Right lobe of liver (tissue), 6 donors: ENCODE measurements at regions not wholly inside any gene's neighbourhood (a gene's known extent, or its start where the extent isn't known, plus 50 kb on each side); places are given as distances from the start of the nearest gene placed in this dataset.

Experiments used
- ATAC-seq, 4 donors: fragments of 200-7000 bp; cut with Tn5 transposase; one replicate each; pipeline ENCODE4 v1.9.1; 2020; ENCODE audit warnings: mild to moderate bottlenecking in 4 of 4, moderate library complexity in 4 of 4
- DNase-seq, 3 donors: peaks; one replicate each; pipeline ENCODE4 v3.0.0-alpha.2; 2020
- H3K27ac ChIP-seq, 3 donors: fragments of 200-600 bp; one replicate each; pipeline ENCODE4 v1.8.0; 2022
- H3K27me3 ChIP-seq, 2 donors: fragments of 200-600 bp; one replicate each; pipeline ENCODE4 v1.8.0; 2022
- H3K36me3 ChIP-seq, 4 donors: fragments of 200-600 bp; sonication (generic) in 1 of 4; one replicate each; pipeline versions ENCODE4 v1.5.1 to v1.8.0; 2017 to 2022; ENCODE audit warnings: control low read depth in 1 of 4
- H3K4me1 ChIP-seq, 4 donors: fragments of 200-600 bp; sonication (generic) in 1 of 4; one replicate each; pipeline versions ENCODE4 v1.5.1 to v1.8.0; 2017 to 2022; ENCODE audit warnings: control low read depth in 1 of 4
- H3K4me3 ChIP-seq, 3 donors: fragments of 200-600 bp; one replicate each; pipeline ENCODE4 v1.8.0; 2022
- H3K9me3 ChIP-seq, 4 donors: fragments of 200-600 bp; sonication (generic) in 1 of 4; one replicate each; pipeline versions ENCODE4 v1.5.1 to v1.8.0; 2017 to 2022; ENCODE audit warnings: control low read depth in 1 of 4
- POLR2A ChIP-seq: fragments of 450-650 bp; IDR thresholded peaks from one replicate; pipeline ENCODE4 v1.6.1; 2017; ENCODE audit warnings: antibody characterized with exemption, mild to moderate bottlenecking
- WGBS: methylation state at CpG from one replicate; pipeline ENCODE4 v1.1.6; 2018; ENCODE audit warnings: low coverage, low lambda C conversion rate; ENCODE audit not compliant: insufficient coverage; ENCODE audit errors: missing lambda C conversion rate; 5-methylcytosine and 5-hydroxymethylcytosine counted together
- intact Hi-C, 2 donors: fragments of 100-400 bp; cut with DNase I; formaldehyde crosslinking; loops; one replicate each; pipeline versions ENCODE4 v1.11.2 to v1.14.1; 2022
- TF ChIP-seq, protein P1 (sequence below), 4 donors: fragments of 200-600 bp in 3 of 4; fragments of 450-650 bp in 1 of 4; IDR thresholded peaks; one replicate each; pipeline versions ENCODE4 v1.5.1 to v1.8.0; 2016 to 2022; ENCODE audit warnings: antibody characterized with exemption in 4 of 4, mild to moderate bottlenecking in 2 of 4
- donor health status: DM: no; HTN: yes; CAD: no.
- donor health status: DM: no; HTN: no; CAD: no.
- donor health status: DM: no; HTN: no; CAD: no.
- donor health status: DM: no; HTN: yes; CAD: no.
- donor health status: DM: no; HTN: yes; CAD: no.

- no peak overlapping the region for H3K27ac ChIP-seq
- H3K4me1 ChIP-seq = no peaks in the 10 kb centered on the region
- H3K9me3 ChIP-seq = peaks cover 0 to 3% (median 0%) of the 10 kb centered on the region in 4 donors
- no peak for DNase-seq
- no peak for ATAC-seq
- no peak for TF ChIP-seq POLR2A
- TF ChIP-seq, protein P1, sequence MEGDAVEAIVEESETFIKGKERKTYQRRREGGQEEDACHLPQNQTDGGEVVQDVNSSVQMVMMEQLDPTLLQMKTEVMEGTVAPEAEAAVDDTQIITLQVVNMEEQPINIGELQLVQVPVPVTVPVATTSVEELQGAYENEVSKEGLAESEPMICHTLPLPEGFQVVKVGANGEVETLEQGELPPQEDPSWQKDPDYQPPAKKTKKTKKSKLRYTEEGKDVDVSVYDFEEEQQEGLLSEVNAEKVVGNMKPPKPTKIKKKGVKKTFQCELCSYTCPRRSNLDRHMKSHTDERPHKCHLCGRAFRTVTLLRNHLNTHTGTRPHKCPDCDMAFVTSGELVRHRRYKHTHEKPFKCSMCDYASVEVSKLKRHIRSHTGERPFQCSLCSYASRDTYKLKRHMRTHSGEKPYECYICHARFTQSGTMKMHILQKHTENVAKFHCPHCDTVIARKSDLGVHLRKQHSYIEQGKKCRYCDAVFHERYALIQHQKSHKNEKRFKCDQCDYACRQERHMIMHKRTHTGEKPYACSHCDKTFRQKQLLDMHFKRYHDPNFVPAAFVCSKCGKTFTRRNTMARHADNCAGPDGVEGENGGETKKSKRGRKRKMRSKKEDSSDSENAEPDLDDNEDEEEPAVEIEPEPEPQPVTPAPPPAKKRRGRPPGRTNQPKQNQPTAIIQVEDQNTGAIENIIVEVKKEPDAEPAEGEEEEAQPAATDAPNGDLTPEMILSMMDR (IDR thresholded peaks at IDR 0.05) = no peak
- no peak overlapping the region for H3K4me3 ChIP-seq
- intact Hi-C loops = no loop called here
- H3K27me3 ChIP-seq = no peaks in the 10 kb centered on the region
- no peaks in the 10 kb centered on the region for H3K36me3 ChIP-seq
- WGBS = 33% methylated on average over 3 of the region's 3 CpGs
Observed at GRCh38 chr6:120711255-120711654, 623.0 kb downstream of the TBC1D32 start.

DNA sequence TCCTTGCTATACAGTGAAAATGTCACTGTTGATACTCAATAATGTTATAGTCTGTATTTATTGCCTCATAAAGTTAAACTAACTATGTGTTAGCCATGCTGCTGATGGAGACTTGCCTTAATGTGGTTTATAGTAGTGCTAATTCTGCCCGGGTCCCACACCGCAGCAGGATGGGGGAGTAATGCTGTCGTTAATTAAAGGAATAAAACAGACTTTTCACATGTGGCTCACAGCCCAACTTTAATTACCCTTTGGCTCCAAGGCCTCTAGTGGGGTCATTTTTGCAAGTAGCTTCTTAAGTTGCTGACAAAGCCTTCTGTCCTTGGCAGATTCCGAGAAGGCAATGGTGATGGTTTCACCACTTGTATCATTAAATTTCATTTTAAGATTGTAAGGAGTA, 634.3 kb downstream of the TBC1D32 start:
- Histone ChIP-seq H3K36me3 (no peaks in the 10 kb centered on the region), H3K4me3 (no peak overlapping the region), H3K27me3 (no peaks in the 10 kb centered on the region), H3K9me3 (peaks cover 0 to 4% (median 0%) of the 10 kb centered on the region in 4 donors), H3K4me1 (no peaks in the 10 kb centered on the region), H3K27ac (no peak overlapping the region)
- intact Hi-C loops = no loop called here
- 45% methylated on average over 4 of the region's 4 CpGs for WGBS
- TF ChIP-seq POLR2A = no peak
- TF ChIP-seq, protein P1 (IDR thresholded peaks at IDR 0.05) = no peak
- no peak for DNase-seq
- no peak for ATAC-seq

- no peak for ATAC-seq
- H3K4me3 ChIP-seq = no peak overlapping the region
- peaks cover 0 to 3% of the 10 kb centered on the region in 2 donors for H3K27me3 ChIP-seq
- intact Hi-C loops = no loop called here
- H3K9me3 ChIP-seq = no peaks in the 10 kb centered on the region
- H3K4me1 ChIP-seq = no peaks in the 10 kb centered on the region
- no peaks in the 10 kb centered on the region for H3K36me3 ChIP-seq
- no peak for TF ChIP-seq POLR2A
- TF ChIP-seq, protein P1 (IDR thresholded peaks at IDR 0.05) = no peak
- H3K27ac ChIP-seq = no peak overlapping the region
- 64% methylated on average over 3 of the region's 3 CpGs for WGBS
- DNase-seq = no peak
Observed at GRCh38 chr6:120686492-120686891, 647.8 kb downstream of the TBC1D32 start.

DNA sequence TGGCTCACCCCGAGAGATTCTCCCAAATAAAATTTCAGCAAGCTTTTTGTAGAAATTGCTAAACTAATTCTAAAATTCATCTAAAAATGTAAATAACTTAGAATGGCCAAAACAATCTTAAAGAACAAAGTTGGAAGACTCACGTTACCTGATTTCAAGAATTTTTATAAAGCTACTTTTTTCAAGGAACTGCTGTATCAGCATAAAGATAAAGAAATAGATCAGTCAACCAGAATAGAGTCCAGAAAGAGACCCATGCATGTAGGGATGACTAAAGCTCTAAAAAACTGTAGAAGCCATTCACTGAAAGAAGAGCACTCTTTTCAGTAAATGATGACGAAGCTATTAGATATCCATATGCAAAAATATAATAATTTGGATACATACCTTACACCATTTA, 652.1 kb downstream of the TBC1D32 start:
- ATAC-seq (no peak), DNase-seq (no peak)
- intact Hi-C loops = no loop called here
- no peak overlapping the region for H3K4me3 ChIP-seq
- no peaks in the 10 kb centered on the region for H3K36me3 ChIP-seq
- H3K4me1 ChIP-seq = no peaks in the 10 kb centered on the region
- H3K9me3 ChIP-seq = no peaks in the 10 kb centered on the region
- H3K27me3 ChIP-seq = peaks cover 0 to 3% of the 10 kb centered on the region in 2 donors
- H3K27ac ChIP-seq = no peak overlapping the region
- WGBS = 47% methylated on average over 3 of the region's 3 CpGs
- TF ChIP-seq, protein P1 (IDR thresholded peaks at IDR 0.05) = no peak
- no peak for TF ChIP-seq POLR2A

DNA sequence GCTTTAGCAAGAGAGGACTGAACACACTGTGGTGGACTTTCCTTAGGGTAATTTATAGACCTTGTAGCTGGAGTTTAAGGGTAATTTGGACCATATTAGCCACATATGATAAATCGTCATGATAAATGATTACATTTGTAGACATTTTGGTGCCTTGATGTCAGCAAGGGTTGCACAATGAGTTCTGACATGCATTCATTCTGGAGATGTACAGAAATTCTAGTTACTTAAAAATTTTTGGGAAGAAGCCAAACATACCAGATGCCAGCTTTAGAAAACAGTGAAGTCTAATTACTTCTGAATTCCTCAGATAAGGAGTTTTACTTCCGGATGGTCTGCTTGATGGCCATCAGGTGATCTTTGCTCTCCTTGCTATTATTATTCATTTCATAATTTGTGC, 653.1 kb downstream of the TBC1D32 start:
- DNase-seq (no peak), ATAC-seq (no peak)
- no peaks in the 10 kb centered on the region for H3K4me1 ChIP-seq
- no peak overlapping the region for H3K27ac ChIP-seq
- TF ChIP-seq POLR2A = no peak
- TF ChIP-seq, protein P1 (IDR thresholded peaks at IDR 0.05) = no peak
- no peak overlapping the region for H3K4me3 ChIP-seq
- no peaks in the 10 kb centered on the region for H3K9me3 ChIP-seq
- WGBS = 16% methylated on average over 2 of the region's 2 CpGs
- intact Hi-C loops = no loop called here
- H3K27me3 ChIP-seq = peaks cover 0 to 3% of the 10 kb centered on the region in 2 donors
- H3K36me3 ChIP-seq = no peaks in the 10 kb centered on the region
